GM12878 (cell line): ENCODE measurements at regions not wholly inside any gene's neighbourhood (a gene's known extent, or its start where the extent isn't known, plus 50 kb on each side); places are given as distances from the start of the nearest gene placed in this dataset.

ENCODE experiments used
- CBX5 ChIP-seq: sonication (generic); IDR thresholded peaks from 2 replicates; pipeline ENCODE4 v1.6.1; 2016; ENCODE audit warnings: low read depth, moderate library complexity, mild to moderate bottlenecking, inconsistent platforms
- CREB1 ChIP-seq: IDR thresholded peaks from 2 replicates; pipeline ENCODE4 v1.6.1; 2012; ENCODE audit warnings: low read depth, mild to moderate bottlenecking, inconsistent platforms
- EED ChIP-seq: sonication (generic); IDR thresholded peaks from 2 replicates; pipeline ENCODE4 v1.6.1; 2016; ENCODE audit warnings: antibody characterized with exemption, low read depth
- HDGF ChIP-seq: fragments of 450-650 bp; IDR thresholded peaks from 2 replicates; pipeline ENCODE4 v1.6.1; 2016; ENCODE audit warnings: antibody characterized with exemption
- NR2F1 ChIP-seq: fragments of 450-650 bp; conservative IDR thresholded peaks from 2 replicates; pipeline ENCODE4 v1.6.1; 2017; ENCODE audit warnings: mild to moderate bottlenecking
- POLR2AphosphoS5 ChIP-seq: IDR thresholded peaks from 2 replicates; pipeline ENCODE4 v1.6.1; 2011; ENCODE audit warnings: mild to moderate bottlenecking, low read length, inconsistent platforms
- RFX5 ChIP-seq: IDR thresholded peaks from 2 replicates; pipeline ENCODE4 v1.6.1; 2011; ENCODE audit warnings: low read depth, low read length, improper control_type of control experiment
- TAF1 ChIP-seq: IDR thresholded peaks from 2 replicates; pipeline ENCODE4 v1.6.1; 2011; ENCODE audit warnings: mild to moderate bottlenecking, low read depth, low read length, borderline replicate concordance
- TF ChIP-seq, protein P1 (sequence below), 3 experiments: IDR thresholded peaks in 2 of 3; conservative IDR thresholded peaks in 1 of 3; 2 replicates each; pipeline ENCODE4 v1.5.1; 2011; ENCODE audit warnings: low read depth in 3 of 3, low read length in 3 of 3, mild to moderate bottlenecking in 3 of 3, control low read depth in 2 of 3, moderate library complexity in 2 of 3, inconsistent platforms in 1 of 3, mixed read lengths in 1 of 3; ENCODE audit not compliant: control insufficient read depth in 2 of 3, insufficient read depth in 1 of 3; ENCODE audit errors: extremely low read depth in 1 of 3
- TF ChIP-seq, protein P2 (sequence below): fragments of 450-650 bp; IDR thresholded peaks from 2 replicates; pipeline ENCODE4 v1.6.1; 2017; ENCODE audit warnings: mild to moderate bottlenecking, moderate library complexity

DNA sequence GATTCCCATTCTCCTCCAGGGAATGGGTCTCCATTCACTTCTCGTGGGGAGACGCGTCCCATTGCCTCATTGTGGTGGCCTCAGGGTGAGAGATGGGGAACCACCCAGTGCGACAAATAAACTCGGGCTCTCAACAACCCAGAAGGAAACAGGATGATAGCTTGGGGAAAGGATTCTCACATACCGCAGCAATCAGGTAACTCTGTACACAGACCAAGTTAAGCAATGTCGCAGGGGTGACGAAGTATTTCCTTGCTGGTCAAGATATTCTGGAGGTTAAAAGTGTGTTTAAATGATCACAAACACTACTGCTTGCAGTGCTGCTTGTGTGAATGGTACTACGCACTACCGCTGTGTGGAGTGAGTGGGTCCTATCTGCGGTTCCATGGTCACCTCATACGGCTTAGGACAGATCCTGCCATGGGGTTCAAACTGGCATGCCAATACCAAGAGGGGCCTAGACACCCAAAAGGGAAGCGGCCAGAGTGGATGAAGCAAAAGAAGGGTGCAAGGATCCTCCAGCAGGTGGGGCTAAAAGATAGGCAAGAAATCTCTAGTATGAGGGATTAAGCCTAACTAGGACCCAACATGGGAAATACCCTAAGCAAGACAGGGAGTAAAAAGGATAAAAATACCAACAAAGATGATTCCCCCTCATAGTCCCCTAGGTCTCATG is 143.8 kb upstream of the TMEM106B start:
- TF ChIP-seq, protein P1, sequence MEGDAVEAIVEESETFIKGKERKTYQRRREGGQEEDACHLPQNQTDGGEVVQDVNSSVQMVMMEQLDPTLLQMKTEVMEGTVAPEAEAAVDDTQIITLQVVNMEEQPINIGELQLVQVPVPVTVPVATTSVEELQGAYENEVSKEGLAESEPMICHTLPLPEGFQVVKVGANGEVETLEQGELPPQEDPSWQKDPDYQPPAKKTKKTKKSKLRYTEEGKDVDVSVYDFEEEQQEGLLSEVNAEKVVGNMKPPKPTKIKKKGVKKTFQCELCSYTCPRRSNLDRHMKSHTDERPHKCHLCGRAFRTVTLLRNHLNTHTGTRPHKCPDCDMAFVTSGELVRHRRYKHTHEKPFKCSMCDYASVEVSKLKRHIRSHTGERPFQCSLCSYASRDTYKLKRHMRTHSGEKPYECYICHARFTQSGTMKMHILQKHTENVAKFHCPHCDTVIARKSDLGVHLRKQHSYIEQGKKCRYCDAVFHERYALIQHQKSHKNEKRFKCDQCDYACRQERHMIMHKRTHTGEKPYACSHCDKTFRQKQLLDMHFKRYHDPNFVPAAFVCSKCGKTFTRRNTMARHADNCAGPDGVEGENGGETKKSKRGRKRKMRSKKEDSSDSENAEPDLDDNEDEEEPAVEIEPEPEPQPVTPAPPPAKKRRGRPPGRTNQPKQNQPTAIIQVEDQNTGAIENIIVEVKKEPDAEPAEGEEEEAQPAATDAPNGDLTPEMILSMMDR (IDR thresholded peaks at IDR 0.05 in 2 of 3, conservative IDR thresholded peaks at IDR 0.05 in 1 of 3; ENCODE audit: control insufficient read depth in 2 of 3, extremely low read depth in 1 of 3, insufficient read depth in 1 of 3, low read depth in 3 of 3, low read length in 3 of 3): peak; percentile 57 to 69 (median 67)
- TF ChIP-seq CREB1: no peak
- no peak for TF ChIP-seq RFX5
- no peak for TF ChIP-seq HDGF
- no peak for TF ChIP-seq EED
- TF ChIP-seq NR2F1: no peak
- TF ChIP-seq, protein P2, sequence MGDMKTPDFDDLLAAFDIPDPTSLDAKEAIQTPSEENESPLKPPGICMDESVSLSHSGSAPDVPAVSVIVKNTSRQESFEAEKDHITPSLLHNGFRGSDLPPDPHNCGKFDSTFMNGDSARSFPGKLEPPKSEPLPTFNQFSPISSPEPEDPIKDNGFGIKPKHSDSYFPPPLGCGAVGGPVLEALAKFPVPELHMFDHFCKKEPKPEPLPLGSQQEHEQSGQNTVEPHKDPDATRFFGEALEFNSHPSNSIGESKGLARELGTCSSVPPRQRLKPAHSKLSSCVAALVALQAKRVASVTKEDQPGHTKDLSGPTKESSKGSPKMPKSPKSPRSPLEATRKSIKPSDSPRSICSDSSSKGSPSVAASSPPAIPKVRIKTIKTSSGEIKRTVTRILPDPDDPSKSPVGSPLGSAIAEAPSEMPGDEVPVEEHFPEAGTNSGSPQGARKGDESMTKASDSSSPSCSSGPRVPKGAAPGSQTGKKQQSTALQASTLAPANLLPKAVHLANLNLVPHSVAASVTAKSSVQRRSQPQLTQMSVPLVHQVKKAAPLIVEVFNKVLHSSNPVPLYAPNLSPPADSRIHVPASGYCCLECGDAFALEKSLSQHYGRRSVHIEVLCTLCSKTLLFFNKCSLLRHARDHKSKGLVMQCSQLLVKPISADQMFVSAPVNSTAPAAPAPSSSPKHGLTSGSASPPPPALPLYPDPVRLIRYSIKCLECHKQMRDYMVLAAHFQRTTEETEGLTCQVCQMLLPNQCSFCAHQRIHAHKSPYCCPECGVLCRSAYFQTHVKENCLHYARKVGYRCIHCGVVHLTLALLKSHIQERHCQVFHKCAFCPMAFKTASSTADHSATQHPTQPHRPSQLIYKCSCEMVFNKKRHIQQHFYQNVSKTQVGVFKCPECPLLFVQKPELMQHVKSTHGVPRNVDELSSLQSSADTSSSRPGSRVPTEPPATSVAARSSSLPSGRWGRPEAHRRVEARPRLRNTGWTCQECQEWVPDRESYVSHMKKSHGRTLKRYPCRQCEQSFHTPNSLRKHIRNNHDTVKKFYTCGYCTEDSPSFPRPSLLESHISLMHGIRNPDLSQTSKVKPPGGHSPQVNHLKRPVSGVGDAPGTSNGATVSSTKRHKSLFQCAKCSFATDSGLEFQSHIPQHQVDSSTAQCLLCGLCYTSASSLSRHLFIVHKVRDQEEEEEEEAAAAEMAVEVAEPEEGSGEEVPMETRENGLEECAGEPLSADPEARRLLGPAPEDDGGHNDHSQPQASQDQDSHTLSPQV: no peak
- no peak for TF ChIP-seq CBX5
- TF ChIP-seq POLR2AphosphoS5: no peak
- no peak for TF ChIP-seq TAF1
